ENCODE measurements at regions not wholly inside any gene's neighbourhood (a gene's known extent, or its start where the extent isn't known, plus 50 kb on each side); places are given as distances from the start of the nearest gene placed in this dataset.

- no peak for TF ChIP-seq CTCF (IDR thresholded peaks at IDR 0.05; ENCODE audit: extremely low read depth, missing control alignments)
- no peak for DNase-seq (ENCODE audit: low spot score)
Measured at GRCh38 chr3:103787879-103788278, 1353.1 kb downstream of the ZPLD1 start.

GRCh38 chr3:103791786-103792515 lies 1357.1 kb downstream of the ZPLD1 start:
- no peak for TF ChIP-seq CTCF (IDR thresholded peaks at IDR 0.05; ENCODE audit: extremely low read depth, missing control alignments)
- no peak for DNase-seq (ENCODE audit: low spot score)

GRCh38 chr3:103794656-103795055 lies 1359.8 kb downstream of the ZPLD1 start:
- peak; percentile 1 for DNase-seq (ENCODE audit: low spot score)
- TF ChIP-seq CTCF (IDR thresholded peaks at IDR 0.05; ENCODE audit: extremely low read depth, missing control alignments), result no peak

- no peak for DNase-seq (ENCODE audit: low spot score)
- TF ChIP-seq CTCF (IDR thresholded peaks at IDR 0.05; ENCODE audit: extremely low read depth, missing control alignments), result no peak
Measured at GRCh38 chr3:103796068-103796467, 1361.3 kb downstream of the ZPLD1 start.

- no peak for TF ChIP-seq CTCF (IDR thresholded peaks at IDR 0.05; ENCODE audit: extremely low read depth, missing control alignments)
- no peak for DNase-seq (ENCODE audit: low spot score)
Measured at GRCh38 chr3:103803787-103804186, 1369.0 kb downstream of the ZPLD1 start.

- DNase-seq (ENCODE audit: low spot score), result no peak
- no peak for TF ChIP-seq CTCF (IDR thresholded peaks at IDR 0.05; ENCODE audit: extremely low read depth, missing control alignments)
Measured at GRCh38 chr3:103810167-103810566, 1375.4 kb downstream of the ZPLD1 start.

- no peak for DNase-seq (ENCODE audit: low spot score)
- TF ChIP-seq CTCF (IDR thresholded peaks at IDR 0.05; ENCODE audit: extremely low read depth, missing control alignments), result no peak
Measured at GRCh38 chr3:103813955-103814354, 1379.1 kb downstream of the ZPLD1 start.

Data from GM20000 (cell line).